ENCODE measurements at regions not wholly inside any gene's neighbourhood (a gene's known extent, or its start where the extent isn't known, plus 50 kb on each side); places are given as distances from the start of the nearest gene placed in this dataset.

DNA sequence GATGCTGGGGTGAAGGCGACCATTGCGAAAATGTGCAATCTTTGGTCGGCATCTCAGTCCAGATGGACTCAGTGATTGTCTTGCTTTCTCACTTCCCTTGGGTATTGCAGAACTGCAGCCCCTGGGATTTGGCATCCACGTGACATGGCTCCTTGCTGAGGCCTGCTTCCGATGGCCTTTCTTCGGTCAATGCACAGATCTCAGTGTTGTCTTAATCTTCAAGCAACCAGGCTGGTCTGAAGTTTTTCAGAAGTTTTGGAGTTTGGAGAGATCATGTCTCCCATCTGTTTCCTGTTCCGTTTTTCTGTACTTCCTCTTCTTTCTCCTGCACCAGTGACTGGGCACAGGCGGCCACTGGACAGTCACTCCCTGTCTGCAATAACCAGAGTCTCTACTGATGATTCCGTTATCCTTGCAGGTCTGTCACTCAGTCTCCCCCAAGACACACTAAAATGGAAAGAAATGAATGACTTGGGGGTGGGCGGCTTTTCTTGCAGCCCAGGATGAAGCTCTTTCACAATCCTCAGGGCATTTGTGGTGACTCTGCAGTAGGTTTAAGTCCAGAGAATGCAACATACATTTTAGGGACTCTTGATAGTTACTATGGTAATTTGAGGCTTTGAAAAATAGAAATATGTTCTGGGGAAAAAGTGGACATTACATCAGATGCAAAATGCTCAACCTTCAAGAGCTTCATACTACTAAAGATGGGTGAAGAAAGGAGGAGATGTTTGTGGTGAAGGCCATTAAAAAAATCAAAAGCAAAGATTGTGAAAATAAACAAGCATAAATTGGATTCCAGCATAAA, 106.3 kb upstream of the ZFHX3 start:
- TF ChIP-seq ARNTL (CRISPR knock-in tag; IDR thresholded peaks at IDR 0.05; ENCODE audit: borderline replicate concordance, low read depth) (no peak), TCF4 (CRISPR knock-in tag; IDR thresholded peaks at IDR 0.05; ENCODE audit: borderline replicate concordance) (no peak), ESRRG (CRISPR knock-in tag; IDR thresholded peaks at IDR 0.05) (no peak), ISL1 (CRISPR knock-in tag; IDR thresholded peaks at IDR 0.05) (no peak), RARB (CRISPR knock-in tag; IDR thresholded peaks at IDR 0.05) (no peak), ZFP3 (CRISPR knock-in tag; IDR thresholded peaks at IDR 0.05) (no peak), BACH2 (CRISPR knock-in tag; IDR thresholded peaks at IDR 0.05; ENCODE audit: borderline replicate concordance) (no peak), ZNF70 (CRISPR knock-in tag; IDR thresholded peaks at IDR 0.05) (no peak), TOX (CRISPR knock-in tag; IDR thresholded peaks at IDR 0.05; ENCODE audit: borderline replicate concordance) (no peak), ZC3H10 (CRISPR knock-in tag; IDR thresholded peaks at IDR 0.05) (no peak)
- TF ChIP-seq, protein P1, sequence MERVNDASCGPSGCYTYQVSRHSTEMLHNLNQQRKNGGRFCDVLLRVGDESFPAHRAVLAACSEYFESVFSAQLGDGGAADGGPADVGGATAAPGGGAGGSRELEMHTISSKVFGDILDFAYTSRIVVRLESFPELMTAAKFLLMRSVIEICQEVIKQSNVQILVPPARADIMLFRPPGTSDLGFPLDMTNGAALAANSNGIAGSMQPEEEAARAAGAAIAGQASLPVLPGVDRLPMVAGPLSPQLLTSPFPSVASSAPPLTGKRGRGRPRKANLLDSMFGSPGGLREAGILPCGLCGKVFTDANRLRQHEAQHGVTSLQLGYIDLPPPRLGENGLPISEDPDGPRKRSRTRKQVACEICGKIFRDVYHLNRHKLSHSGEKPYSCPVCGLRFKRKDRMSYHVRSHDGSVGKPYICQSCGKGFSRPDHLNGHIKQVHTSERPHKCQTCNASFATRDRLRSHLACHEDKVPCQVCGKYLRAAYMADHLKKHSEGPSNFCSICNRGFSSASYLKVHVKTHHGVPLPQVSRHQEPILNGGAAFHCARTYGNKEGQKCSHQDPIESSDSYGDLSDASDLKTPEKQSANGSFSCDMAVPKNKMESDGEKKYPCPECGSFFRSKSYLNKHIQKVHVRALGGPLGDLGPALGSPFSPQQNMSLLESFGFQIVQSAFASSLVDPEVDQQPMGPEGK (CRISPR knock-in tag; IDR thresholded peaks at IDR 0.05; ENCODE audit: borderline replicate concordance), result no peak
- TF ChIP-seq, protein P2, sequence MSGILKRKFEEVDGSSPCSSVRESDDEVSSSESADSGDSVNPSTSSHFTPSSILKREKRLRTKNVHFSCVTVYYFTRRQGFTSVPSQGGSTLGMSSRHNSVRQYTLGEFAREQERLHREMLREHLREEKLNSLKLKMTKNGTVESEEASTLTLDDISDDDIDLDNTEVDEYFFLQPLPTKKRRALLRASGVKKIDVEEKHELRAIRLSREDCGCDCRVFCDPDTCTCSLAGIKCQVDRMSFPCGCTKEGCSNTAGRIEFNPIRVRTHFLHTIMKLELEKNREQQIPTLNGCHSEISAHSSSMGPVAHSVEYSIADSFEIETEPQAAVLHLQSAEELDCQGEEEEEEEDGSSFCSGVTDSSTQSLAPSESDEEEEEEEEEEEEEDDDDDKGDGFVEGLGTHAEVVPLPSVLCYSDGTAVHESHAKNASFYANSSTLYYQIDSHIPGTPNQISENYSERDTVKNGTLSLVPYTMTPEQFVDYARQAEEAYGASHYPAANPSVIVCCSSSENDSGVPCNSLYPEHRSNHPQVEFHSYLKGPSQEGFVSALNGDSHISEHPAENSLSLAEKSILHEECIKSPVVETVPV (CRISPR knock-in tag; IDR thresholded peaks at IDR 0.05), result no peak
- TF ChIP-seq, protein P3, sequence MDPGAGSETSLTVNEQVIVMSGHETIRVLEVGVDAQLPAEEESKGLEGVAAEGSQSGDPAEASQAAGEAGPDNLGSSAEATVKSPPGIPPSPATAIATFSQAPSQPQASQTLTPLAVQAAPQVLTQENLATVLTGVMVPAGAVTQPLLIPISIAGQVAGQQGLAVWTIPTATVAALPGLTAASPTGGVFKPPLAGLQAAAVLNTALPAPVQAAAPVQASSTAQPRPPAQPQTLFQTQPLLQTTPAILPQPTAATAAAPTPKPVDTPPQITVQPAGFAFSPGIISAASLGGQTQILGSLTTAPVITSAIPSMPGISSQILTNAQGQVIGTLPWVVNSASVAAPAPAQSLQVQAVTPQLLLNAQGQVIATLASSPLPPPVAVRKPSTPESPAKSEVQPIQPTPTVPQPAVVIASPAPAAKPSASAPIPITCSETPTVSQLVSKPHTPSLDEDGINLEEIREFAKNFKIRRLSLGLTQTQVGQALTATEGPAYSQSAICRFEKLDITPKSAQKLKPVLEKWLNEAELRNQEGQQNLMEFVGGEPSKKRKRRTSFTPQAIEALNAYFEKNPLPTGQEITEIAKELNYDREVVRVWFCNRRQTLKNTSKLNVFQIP (CRISPR knock-in tag; IDR thresholded peaks at IDR 0.05; ENCODE audit: borderline replicate concordance, low read depth), result no peak

All from SK-N-SH treated with all-trans-retinoic acid at 6 μM for 48 hours (cell line).